Activated CD4-positive, alpha-beta T cell treated with anti-CD3 and anti-CD28 coated beads, Interleukin-2, amount 50 U/mL, for 1 hour (primary cell): ENCODE measurements at regions not wholly inside any gene's neighbourhood (a gene's known extent, or its start where the extent isn't known, plus 50 kb on each side); places are given as distances from the start of the nearest gene placed in this dataset.
"Not testable (repeated sequence)": the region's sequence is repeated elsewhere in the genome, so short reads cannot be mapped to it uniquely, and the experiment has no call there.

Experiments
- DNase-seq: peaks from one replicate; pipeline ENCODE4 v3.0.0-alpha.2; 2020

DNA sequence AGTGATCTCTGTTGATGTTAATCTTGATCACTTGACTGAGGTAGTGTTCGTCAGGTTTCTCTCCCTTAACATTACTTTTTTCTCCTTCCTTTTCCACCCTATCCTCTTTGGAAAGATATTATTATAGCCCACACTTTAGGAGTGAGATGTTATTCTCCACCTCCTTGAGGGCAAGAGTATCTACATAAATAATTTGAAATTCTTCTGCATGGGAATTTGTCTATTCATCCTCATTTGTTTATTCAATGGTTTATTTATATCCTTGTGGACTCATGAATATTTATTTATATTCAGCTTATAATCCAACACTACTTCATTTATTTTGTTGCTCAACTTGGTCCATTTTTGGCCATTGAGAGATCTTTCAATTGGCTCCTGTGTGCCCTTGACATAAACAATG is 750.4 kb downstream of the EPHA4 start:
- DNase-seq = no peak

GRCh38 chr2:220823590-220823989 is 748.5 kb downstream of the EPHA4 start:
- not testable (repeated sequence) for DNase-seq

GRCh38 chr2:220833446-220833845 is 738.7 kb downstream of the EPHA4 start:
- no peak for DNase-seq

DNA sequence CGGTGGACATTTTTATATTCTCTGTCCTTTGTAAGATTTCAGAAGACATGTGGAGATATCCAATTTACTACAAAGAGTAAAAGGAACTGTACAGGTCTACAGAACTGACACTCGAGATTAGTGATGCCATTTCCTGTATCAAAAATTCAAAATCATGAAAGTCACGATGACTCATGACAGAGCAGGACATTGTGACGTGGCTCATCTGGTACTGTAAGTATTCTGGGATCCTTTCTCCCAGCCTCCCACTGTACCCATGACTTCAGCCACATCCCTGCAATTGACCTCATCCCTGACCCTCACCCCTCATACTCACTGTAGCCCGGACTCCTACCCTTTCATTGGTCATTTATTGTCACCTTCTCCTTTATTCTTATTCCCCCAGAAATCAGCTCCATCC is 736.5 kb downstream of the EPHA4 start:
- no peak for DNase-seq

- no peak for DNase-seq
Observed at GRCh38 chr2:220837226-220837625, 734.9 kb downstream of the EPHA4 start.

- DNase-seq = no peak
Observed at GRCh38 chr2:220842901-220843665, 729.0 kb downstream of the EPHA4 start.

DNA sequence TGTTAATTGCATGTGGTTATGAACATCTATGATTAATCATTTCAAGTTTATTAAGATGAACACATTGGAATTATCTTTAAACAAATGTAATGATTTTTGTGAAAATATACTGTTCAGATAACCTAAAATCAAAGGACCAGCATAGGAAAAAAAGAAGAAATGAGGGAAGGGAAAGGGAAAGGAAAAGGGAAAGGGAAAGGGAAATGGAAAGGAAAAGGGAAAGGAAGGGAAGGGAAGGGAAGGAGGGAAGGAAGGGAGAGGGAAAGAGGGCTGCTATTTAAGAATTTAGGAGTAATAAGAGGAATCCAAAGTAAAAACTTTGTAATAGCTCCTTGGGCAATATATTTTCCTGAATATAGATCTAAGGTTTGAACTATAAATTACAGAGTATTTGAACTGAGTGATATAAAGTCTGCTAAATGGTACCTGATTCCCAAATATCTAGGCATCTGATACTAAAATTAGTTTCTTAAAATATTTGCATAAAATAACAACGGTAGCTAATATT is 726.3 kb downstream of the EPHA4 start:
- no peak for DNase-seq

- no peak for DNase-seq
Observed at GRCh38 chr2:220847006-220847405, 725.1 kb downstream of the EPHA4 start.

DNA sequence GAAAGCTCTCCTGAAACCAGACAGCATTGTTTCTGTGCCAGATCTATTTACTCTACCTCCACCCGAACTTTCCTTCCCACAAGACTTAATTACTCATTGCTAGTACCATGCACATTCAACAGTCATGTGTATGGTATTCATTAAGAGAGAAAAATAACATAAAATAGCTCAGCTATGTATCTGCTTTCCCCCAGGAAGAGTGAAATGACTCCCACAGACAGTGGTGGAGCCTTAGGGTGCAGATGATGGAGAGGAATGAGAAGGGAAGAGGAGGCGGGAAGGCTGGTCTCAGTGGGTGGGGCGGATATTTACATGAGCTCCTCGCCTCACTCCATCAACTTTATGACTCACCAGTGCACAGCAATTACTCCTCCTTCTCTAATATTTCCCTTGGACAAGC is 724.5 kb downstream of the EPHA4 start:
- DNase-seq = no peak

- DNase-seq = no peak
Observed at GRCh38 chr2:220849433-220849832, 722.7 kb downstream of the EPHA4 start.

- DNase-seq = no peak
Observed at GRCh38 chr2:220850116-220850515, 722.0 kb downstream of the EPHA4 start.

DNA sequence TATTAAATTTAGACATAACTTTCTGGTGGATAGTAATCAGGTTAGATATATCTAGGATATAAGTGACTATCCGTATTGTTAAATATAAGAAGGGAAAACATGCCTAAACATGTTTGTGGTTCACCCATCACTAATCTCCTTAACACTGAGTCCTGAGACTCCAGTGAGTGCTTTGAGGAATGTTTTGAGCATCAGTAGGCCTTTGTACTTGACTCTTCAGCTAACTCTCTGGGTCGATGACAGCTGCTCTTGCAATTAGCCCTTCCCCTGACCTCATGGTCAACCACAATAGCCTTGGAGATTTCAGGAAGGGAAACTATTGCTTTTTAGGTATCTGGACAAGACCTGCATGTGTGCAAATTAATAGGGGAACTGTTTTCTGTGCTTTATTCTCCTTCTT is 716.8 kb downstream of the EPHA4 start:
- no peak for DNase-seq

- DNase-seq = no peak
Observed at GRCh38 chr2:220856486-220856885, 715.6 kb downstream of the EPHA4 start.

DNA sequence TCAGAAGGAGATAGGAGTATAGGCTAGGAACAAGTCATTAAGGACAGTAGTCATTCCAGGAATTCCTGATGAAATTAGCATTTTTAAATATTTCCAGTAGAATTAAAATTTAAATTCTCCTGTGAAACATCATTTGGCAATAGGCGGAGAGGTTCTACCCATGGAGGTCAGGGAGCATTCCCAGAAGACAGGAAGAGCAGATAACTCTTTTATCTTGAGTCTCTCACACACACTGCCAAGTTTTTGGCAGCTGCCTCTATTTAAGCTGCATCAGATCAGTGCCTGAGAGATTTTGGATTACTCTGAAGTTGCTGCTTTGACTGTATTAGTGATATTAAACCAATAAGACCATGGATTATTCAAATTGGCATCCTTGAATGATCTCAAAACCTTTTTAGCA is 714.7 kb downstream of the EPHA4 start:
- DNase-seq = no peak

DNA sequence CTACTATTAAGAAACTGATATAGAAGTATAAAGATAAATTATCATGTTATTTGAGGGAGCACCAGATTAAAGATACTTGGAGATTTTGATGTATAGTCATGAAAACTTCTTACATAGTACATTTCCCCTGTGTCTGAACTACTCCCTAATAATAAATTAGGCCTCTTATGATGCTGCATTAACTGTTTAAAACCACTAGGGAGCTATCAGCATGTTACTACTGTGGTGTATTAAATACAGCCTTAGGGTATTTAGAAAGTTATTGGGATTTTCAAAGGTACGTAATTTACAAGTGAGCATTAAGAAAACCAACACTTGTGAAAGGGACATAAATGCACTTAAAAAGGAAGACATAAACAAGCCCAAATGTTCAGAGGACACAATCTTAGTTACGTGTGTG is 714.0 kb downstream of the EPHA4 start:
- DNase-seq = no peak

DNA sequence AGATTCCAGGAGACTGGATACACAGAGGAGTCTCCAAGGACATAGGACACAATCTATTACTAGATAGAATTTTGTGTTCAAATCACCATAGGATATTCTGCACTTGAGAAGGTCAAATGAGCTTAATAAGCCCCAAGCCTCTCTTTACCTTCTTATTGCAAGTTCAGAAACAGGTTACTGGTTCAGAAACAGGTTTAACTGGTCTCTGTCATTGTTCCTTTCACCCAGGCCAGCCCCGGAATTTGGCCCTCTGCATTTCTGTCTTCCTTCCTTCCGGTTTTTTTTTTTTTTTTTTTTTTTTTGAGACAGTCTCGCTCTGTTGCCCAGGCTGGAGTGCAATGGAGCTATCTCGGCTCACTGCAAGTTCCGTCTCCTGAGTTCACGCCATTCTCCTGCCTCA is 700.2 kb downstream of the EPHA4 start:
- DNase-seq = no peak

DNA sequence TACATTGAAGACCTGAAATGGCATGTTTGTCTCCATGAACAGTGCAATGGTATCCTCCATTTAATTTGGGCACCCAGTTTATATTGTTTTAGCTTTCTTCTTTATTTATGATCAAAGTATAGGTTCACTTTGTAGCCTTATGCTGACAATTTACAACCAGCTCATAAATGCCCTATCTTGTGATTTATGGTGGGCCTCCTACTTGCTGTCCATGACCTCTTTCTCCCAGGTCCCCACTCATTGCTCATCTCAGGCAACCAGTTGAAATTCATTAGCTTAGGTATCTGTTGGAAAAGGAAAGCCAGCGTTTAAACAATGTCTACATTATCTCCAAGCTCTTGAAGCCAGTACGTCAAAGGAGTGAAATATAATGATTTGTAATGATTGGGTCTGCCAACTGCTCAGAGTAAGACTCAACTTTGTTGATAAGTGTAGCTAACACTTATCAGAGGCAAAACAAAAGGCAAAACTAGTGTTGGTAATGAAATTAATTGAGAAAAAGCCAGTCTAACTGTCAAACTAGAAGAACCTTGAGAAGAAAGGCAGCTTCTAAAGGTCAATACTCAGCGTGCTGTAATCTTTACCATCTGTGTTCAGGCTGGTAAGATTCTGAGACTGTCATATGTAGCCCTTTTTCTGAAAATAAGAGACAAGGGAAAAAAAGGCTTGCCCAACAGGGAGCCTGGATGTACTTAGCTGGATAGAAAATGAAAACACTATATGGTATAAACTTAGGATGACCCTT is 695.9 kb downstream of the EPHA4 start:
- DNase-seq = no peak

GRCh38 chr2:220877491-220877890 is 694.6 kb downstream of the EPHA4 start:
- DNase-seq = no peak

DNA sequence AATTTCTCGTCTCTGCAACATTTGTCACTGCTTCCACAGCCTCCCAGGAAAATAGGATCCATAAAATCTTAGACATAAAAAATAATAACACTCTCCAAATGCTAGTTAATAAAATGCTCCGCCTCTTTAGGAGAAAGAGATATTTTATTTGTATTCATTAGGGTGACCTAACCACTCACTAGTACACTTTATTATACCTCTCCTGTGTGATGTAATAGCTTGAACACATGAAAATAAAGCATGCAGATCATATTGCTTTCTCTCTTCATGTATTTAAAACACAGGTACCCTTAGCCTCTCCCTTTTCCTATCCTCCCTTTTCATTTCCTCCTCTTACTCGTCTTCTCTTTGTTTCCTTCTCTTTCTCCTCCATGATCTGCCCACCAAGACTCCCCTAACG is 694.2 kb downstream of the EPHA4 start:
- no peak for DNase-seq

DNA sequence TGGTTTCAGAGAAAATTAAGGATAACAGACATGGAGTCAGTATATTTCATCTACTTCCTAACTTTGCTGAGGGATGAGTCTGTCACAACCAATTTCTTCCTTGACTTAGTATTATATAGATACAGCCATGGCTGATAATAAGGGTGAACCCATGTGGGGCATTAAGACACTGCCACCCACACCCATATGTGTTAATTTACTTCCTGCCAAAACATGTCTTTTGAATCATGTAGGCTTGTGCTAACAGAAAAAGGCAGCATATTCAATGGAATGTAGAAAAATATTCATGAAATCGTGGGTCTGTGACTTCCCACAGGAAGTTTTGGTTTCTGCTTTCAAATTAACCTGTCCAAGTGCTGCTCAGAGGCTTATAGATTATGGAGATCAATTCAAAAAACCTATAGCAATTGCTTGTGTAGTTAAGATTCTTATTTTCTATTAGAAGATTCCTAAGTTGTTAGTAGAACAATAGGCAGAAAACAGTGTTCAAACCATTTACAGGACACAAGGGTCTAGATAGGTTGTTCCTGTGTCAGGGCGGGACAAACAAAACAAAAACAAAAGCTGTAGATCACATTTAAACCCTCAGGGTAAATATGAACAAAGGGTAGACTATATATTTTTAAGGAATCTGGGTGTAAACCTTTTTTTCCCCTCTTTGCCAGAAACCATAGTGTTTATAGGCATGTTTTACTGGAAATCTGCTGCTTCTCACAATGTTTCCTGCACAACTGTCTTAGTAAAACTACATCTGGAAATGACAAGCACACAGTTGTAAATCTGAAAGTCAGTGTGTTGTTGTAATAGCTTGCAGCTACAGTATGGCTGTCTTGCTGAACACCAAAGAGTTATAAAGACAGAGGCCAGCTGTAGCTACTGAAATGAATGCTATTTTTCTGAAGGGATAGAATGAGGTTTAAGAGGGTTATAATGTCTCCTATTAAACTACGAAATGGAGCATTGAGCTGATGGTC is 691.2 kb downstream of the EPHA4 start:
- DNase-seq = no peak

DNA sequence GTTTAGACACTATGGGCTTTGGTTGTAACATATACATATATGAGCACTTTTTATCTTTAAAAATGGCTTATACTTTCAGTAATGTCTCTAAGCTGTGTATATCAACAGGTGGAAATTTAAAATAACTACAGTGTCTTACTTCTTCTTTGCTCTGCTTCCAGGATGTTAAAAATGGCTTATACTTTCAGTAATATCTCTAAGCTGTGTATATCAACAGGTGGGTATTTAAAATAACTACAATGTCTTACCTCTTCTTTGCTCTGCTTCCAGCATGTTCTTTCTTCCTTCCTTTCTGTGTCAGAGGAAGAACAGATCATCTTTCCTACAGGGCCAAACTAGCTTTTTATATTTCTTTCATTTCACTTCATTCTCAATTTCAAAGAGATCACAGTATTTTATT is 689.6 kb downstream of the EPHA4 start:
- DNase-seq = no peak

DNA sequence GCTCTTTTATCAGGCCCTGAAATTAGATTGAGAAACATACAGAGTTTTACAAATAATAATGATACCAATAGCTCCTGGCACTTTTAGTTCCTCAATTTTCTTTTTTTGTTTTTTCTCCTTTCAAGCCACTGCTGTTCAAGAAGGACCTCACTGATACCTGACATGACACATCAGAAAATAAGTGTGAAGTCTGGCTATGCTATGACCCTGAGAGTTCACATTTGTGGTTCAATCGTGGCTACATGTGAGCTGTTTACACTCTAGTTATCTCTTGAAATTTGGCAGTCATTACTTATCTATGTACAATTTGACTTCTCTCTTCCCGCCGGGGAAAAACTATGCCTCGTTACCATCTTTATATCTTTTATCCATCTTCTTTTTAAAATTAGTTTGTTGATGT is 686.5 kb downstream of the EPHA4 start:
- DNase-seq = no peak

GRCh38 chr2:220887271-220887870 is 684.7 kb downstream of the EPHA4 start:
- no peak for DNase-seq
